Nephron (organoid): ENCODE measurements at regions not wholly inside any gene's neighbourhood (a gene's known extent, or its start where the extent isn't known, plus 50 kb on each side); places are given as distances from the start of the nearest gene placed in this dataset.

Experiments
- H3K27ac Mint-ChIP-seq, 3 experiments: 2 replicates each; pipeline ENCODE4 v1.8.0; 2020; ENCODE audit warnings: mixed read lengths in 3 of 3, mild to moderate bottlenecking in 2 of 3, moderate library complexity in 1 of 3
- H3K27me3 Mint-ChIP-seq: 2 replicates; pipeline ENCODE4 v1.8.0; 2021; ENCODE audit warnings: low read depth, mild to moderate bottlenecking, moderate library complexity, mixed read lengths
- H3K36me3 Mint-ChIP-seq: 2 replicates; pipeline ENCODE4 v1.8.0; 2020; ENCODE audit warnings: low read depth, mixed read lengths
- H3K4me1 Mint-ChIP-seq: 2 replicates; pipeline ENCODE4 v1.8.0; 2020; ENCODE audit warnings: mixed read lengths
- H3K4me3 Mint-ChIP-seq, 3 experiments: 2 replicates each; pipeline ENCODE4 v1.8.0; 2020; ENCODE audit warnings: mild to moderate bottlenecking in 3 of 3, mixed read lengths in 3 of 3, moderate library complexity in 2 of 3
- H3K9me3 Mint-ChIP-seq: 2 replicates; pipeline ENCODE4 v1.8.0; 2020; ENCODE audit warnings: mixed read lengths
- TF ChIP-seq, protein P1 (sequence below), 3 experiments: fragments of 200-600 bp; sonication (generic); IDR thresholded peaks; one replicate each; pipeline ENCODE4 v1.5.0; 2021; ENCODE audit warnings: antibody characterized with exemption in 3 of 3; ENCODE audit not compliant: unreplicated experiment in 3 of 3

DNA sequence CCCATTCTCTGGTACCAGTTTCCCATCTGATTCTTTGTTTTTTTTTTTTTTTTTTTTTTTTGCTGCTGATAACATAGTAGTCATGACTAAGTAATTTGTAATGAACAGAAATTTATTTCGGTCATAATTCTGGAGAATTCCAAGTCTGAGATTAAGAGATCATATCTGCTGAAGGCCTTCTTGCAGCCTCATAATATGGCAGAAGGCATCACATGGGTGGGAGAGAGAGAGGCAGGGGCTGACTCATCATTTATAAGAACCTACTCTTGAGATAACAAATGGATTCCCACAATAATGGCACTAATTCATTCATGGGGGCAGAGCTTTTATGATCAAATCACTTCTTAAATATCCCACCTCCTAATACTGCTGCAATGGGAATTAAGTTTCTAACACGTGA lies 1034.3 kb downstream of the STIM2 start:
- H3K9me3 Mint-ChIP-seq = no peaks in the 10 kb centered on the region

GRCh38 chr4:27908356-27908755 lies 1047.7 kb downstream of the STIM2 start:
- H3K27ac Mint-ChIP-seq = no peak overlapping the region
- no peaks in the 10 kb centered on the region for H3K27me3 Mint-ChIP-seq
- no peaks in the 10 kb centered on the region for H3K4me1 Mint-ChIP-seq
- no peaks in the 10 kb centered on the region for H3K36me3 Mint-ChIP-seq
- TF ChIP-seq, protein P1, sequence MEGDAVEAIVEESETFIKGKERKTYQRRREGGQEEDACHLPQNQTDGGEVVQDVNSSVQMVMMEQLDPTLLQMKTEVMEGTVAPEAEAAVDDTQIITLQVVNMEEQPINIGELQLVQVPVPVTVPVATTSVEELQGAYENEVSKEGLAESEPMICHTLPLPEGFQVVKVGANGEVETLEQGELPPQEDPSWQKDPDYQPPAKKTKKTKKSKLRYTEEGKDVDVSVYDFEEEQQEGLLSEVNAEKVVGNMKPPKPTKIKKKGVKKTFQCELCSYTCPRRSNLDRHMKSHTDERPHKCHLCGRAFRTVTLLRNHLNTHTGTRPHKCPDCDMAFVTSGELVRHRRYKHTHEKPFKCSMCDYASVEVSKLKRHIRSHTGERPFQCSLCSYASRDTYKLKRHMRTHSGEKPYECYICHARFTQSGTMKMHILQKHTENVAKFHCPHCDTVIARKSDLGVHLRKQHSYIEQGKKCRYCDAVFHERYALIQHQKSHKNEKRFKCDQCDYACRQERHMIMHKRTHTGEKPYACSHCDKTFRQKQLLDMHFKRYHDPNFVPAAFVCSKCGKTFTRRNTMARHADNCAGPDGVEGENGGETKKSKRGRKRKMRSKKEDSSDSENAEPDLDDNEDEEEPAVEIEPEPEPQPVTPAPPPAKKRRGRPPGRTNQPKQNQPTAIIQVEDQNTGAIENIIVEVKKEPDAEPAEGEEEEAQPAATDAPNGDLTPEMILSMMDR (IDR thresholded peaks at IDR 0.05; ENCODE audit: unreplicated experiment in 3 of 3) = no peak
- no peak overlapping the region for H3K4me3 Mint-ChIP-seq
- no peaks in the 10 kb centered on the region for H3K9me3 Mint-ChIP-seq

More for the DNA sequence above, 1034.3 kb downstream of the STIM2 start:
- no peaks in the 10 kb centered on the region for H3K36me3 Mint-ChIP-seq
- H3K27me3 Mint-ChIP-seq = no peaks in the 10 kb centered on the region
- H3K27ac Mint-ChIP-seq = no peak overlapping the region
- no peak overlapping the region for H3K4me3 Mint-ChIP-seq
- TF ChIP-seq, protein P1 (IDR thresholded peaks at IDR 0.05; ENCODE audit: unreplicated experiment in 3 of 3) = no peak
- no peaks in the 10 kb centered on the region for H3K4me1 Mint-ChIP-seq

DNA sequence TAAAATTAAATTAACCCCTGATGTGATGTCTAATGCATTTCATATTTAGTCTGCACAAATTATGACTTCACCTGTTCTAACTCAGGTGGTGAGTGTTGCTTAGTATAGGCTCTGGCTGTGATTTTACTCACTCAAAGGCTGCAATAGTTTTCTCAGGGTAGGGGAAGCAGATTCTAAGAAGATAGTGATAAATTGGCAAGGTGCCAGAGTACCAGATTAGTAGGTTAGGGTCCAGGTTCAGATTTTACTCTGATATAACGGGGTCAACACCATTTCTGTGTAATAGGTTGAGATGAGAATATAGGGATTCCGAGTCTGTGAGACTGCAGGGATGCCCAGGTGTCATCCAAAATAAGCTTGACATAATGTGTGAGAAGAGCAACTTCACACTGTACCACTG lies 1049.6 kb downstream of the STIM2 start:
- no peaks in the 10 kb centered on the region for H3K27me3 Mint-ChIP-seq
- no peak overlapping the region for H3K4me3 Mint-ChIP-seq
- H3K9me3 Mint-ChIP-seq = no peaks in the 10 kb centered on the region
- TF ChIP-seq, protein P1 (IDR thresholded peaks at IDR 0.05; ENCODE audit: unreplicated experiment in 3 of 3) = no peak
- no peaks in the 10 kb centered on the region for H3K4me1 Mint-ChIP-seq
- no peaks in the 10 kb centered on the region for H3K36me3 Mint-ChIP-seq
- H3K27ac Mint-ChIP-seq = no peak overlapping the region

DNA sequence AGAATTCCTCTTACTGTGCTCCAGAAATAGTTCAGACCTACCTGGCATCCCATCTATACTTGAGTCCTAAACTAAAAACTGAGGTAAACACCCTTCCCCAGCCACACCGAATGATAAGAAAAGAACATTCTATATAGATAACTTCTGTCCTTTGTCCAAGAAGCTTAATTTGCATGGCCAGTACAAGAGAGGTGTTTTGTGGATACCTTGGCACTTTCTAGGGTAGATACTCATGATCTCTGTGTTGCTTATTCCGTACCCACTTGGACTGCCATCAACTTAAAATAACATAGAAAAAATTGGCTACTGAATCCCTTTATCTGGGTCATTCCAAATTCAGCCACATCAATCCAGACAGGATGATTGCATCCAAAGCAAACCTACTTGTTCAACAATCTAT lies 1050.4 kb downstream of the STIM2 start:
- Mint-ChIP-seq H3K36me3 (no peaks in the 10 kb centered on the region), H3K27me3 (no peaks in the 10 kb centered on the region), H3K9me3 (no peaks in the 10 kb centered on the region), H3K4me1 (no peaks in the 10 kb centered on the region), H3K27ac (no peak overlapping the region), H3K4me3 (no peak overlapping the region)
- TF ChIP-seq, protein P1 (IDR thresholded peaks at IDR 0.05; ENCODE audit: unreplicated experiment in 3 of 3) = no peak

GRCh38 chr4:27913738-27914137 lies 1053.1 kb downstream of the STIM2 start:
- TF ChIP-seq, protein P1 (IDR thresholded peaks at IDR 0.05; ENCODE audit: unreplicated experiment in 3 of 3) = no peak
- H3K9me3 Mint-ChIP-seq = no peaks in the 10 kb centered on the region
- no peaks in the 10 kb centered on the region for H3K27me3 Mint-ChIP-seq
- H3K27ac Mint-ChIP-seq = no peak overlapping the region
- H3K36me3 Mint-ChIP-seq = no peaks in the 10 kb centered on the region
- H3K4me3 Mint-ChIP-seq = no peak overlapping the region
- H3K4me1 Mint-ChIP-seq = no peaks in the 10 kb centered on the region

GRCh38 chr4:27915822-27916221 lies 1055.2 kb downstream of the STIM2 start:
- TF ChIP-seq, protein P1 (IDR thresholded peaks at IDR 0.05; ENCODE audit: unreplicated experiment in 3 of 3) = no peak
- H3K9me3 Mint-ChIP-seq = no peaks in the 10 kb centered on the region
- no peak overlapping the region for H3K27ac Mint-ChIP-seq
- no peak overlapping the region for H3K4me3 Mint-ChIP-seq
- no peaks in the 10 kb centered on the region for H3K36me3 Mint-ChIP-seq
- H3K27me3 Mint-ChIP-seq = no peaks in the 10 kb centered on the region
- H3K4me1 Mint-ChIP-seq = no peaks in the 10 kb centered on the region
